Osteoblast (primary cell): ENCODE measurements at regions not wholly inside any gene's neighbourhood (a gene's known extent, or its start where the extent isn't known, plus 50 kb on each side); places are given as distances from the start of the nearest gene placed in this dataset.

Source experiments
- DNase-seq: peaks from one replicate; pipeline ENCODE4 v3.0.0; 2011; ENCODE audit warnings: low spot score, mixed read lengths; ENCODE audit not compliant: insufficient read length; ENCODE audit errors: missing footprints
- H2AFZ ChIP-seq: 2 replicates; pipeline ENCODE4 v1.6.0; 2011; ENCODE audit warnings: mild to moderate bottlenecking, low read length
- H3K27ac ChIP-seq: 2 replicates; pipeline ENCODE4 v1.5.1; 2011; ENCODE audit warnings: mild to moderate bottlenecking, low read depth, low read length, moderate library complexity
- H3K27me3 ChIP-seq: 2 replicates; pipeline ENCODE4 v1.6.0; 2012; ENCODE audit warnings: mild to moderate bottlenecking, control low read depth, inconsistent platforms, low read length, moderate library complexity; ENCODE audit not compliant: insufficient read depth
- H3K36me3 ChIP-seq: 2 replicates; pipeline ENCODE4 v1.5.1; 2011; ENCODE audit warnings: mild to moderate bottlenecking, low read length, control low read depth, moderate library complexity; ENCODE audit not compliant: insufficient read depth
- H3K4me1 ChIP-seq: 2 replicates; pipeline ENCODE4 v1.5.1; 2011; ENCODE audit warnings: mild to moderate bottlenecking, low read length, control low read depth, moderate library complexity; ENCODE audit not compliant: insufficient read depth
- H3K4me2 ChIP-seq: 2 replicates; pipeline ENCODE4 v1.6.0; 2011; ENCODE audit warnings: mild to moderate bottlenecking, low read length; ENCODE audit not compliant: insufficient read depth
- H3K4me3 ChIP-seq: fragments of 200-600 bp; sonication (generic); 3 replicates; pipeline ENCODE4 v1.5.1; 2012; ENCODE audit warnings: mild to moderate bottlenecking, low read length, inconsistent platforms; ENCODE audit not compliant: insufficient read depth
- H3K79me2 ChIP-seq: 2 replicates; pipeline ENCODE4 v1.6.0; 2012; ENCODE audit warnings: mild to moderate bottlenecking, low read length, control low read depth, inconsistent platforms; ENCODE audit not compliant: insufficient read depth
- H3K9me3 ChIP-seq: 2 replicates; pipeline ENCODE4 v1.5.1; 2011; ENCODE audit warnings: low read depth, low read length, control low read depth
- H4K20me1 ChIP-seq: 2 replicates; pipeline ENCODE4 v1.6.0; 2012; ENCODE audit warnings: mild to moderate bottlenecking, low read length, control low read depth; ENCODE audit not compliant: insufficient read depth
- TF ChIP-seq, protein P1 (sequence below): IDR thresholded peaks from 2 replicates; pipeline ENCODE4 v1.5.1; 2011; ENCODE audit warnings: mild to moderate bottlenecking, low read depth, low read length, moderate library complexity; ENCODE audit errors: extremely low read depth

- no peaks in the 10 kb centered on the region for H3K36me3 ChIP-seq
- no peak overlapping the region for H3K4me2 ChIP-seq
- peaks cover 3% of the 10 kb centered on the region for H3K4me1 ChIP-seq
- TF ChIP-seq, protein P1, sequence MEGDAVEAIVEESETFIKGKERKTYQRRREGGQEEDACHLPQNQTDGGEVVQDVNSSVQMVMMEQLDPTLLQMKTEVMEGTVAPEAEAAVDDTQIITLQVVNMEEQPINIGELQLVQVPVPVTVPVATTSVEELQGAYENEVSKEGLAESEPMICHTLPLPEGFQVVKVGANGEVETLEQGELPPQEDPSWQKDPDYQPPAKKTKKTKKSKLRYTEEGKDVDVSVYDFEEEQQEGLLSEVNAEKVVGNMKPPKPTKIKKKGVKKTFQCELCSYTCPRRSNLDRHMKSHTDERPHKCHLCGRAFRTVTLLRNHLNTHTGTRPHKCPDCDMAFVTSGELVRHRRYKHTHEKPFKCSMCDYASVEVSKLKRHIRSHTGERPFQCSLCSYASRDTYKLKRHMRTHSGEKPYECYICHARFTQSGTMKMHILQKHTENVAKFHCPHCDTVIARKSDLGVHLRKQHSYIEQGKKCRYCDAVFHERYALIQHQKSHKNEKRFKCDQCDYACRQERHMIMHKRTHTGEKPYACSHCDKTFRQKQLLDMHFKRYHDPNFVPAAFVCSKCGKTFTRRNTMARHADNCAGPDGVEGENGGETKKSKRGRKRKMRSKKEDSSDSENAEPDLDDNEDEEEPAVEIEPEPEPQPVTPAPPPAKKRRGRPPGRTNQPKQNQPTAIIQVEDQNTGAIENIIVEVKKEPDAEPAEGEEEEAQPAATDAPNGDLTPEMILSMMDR, result no peak
- DNase-seq, result no peak
- no peaks in the 10 kb centered on the region for H3K27me3 ChIP-seq
- no peak overlapping the region for H3K27ac ChIP-seq
- no peak overlapping the region for H3K4me3 ChIP-seq
- H4K20me1 ChIP-seq, result no peaks in the 10 kb centered on the region
- no peak overlapping the region for H2AFZ ChIP-seq
- no peaks in the 10 kb centered on the region for H3K79me2 ChIP-seq
- H3K9me3 ChIP-seq, result no peaks in the 10 kb centered on the region
These were observed 99.1 kb upstream of the NGF start for GRCh38 chr1:115437196-115437595.

GRCh38 chr1:115436596-115436995 lies 98.5 kb upstream of the NGF start:
- Histone ChIP-seq H3K4me1 (peaks cover 3% of the 10 kb centered on the region), H3K36me3 (no peaks in the 10 kb centered on the region), H3K9me3 (no peaks in the 10 kb centered on the region), H3K27ac (no peak overlapping the region), H3K4me3 (no peak overlapping the region), H3K79me2 (no peaks in the 10 kb centered on the region), H3K4me2 (no peak overlapping the region), H3K27me3 (no peaks in the 10 kb centered on the region), H2AFZ (no peak overlapping the region), H4K20me1 (no peaks in the 10 kb centered on the region)
- TF ChIP-seq, protein P1, result no peak
- no peak for DNase-seq

- Histone ChIP-seq H3K4me2 (no peak overlapping the region), H3K9me3 (no peaks in the 10 kb centered on the region), H4K20me1 (no peaks in the 10 kb centered on the region), H3K36me3 (no peaks in the 10 kb centered on the region), H3K4me1 (peaks cover 26% of the 10 kb centered on the region), H3K4me3 (no peak overlapping the region), H3K27me3 (no peaks in the 10 kb centered on the region), H3K79me2 (no peaks in the 10 kb centered on the region), H2AFZ (no peak overlapping the region), H3K27ac (no peak overlapping the region)
- DNase-seq, result no peak
- TF ChIP-seq, protein P1, result no peak
These were observed 95.4 kb upstream of the NGF start for GRCh38 chr1:115433483-115433882.

GRCh38 chr1:115432061-115432460 lies 94.0 kb upstream of the NGF start:
- no peaks in the 10 kb centered on the region for H3K27me3 ChIP-seq
- no peak overlapping the region for H3K4me3 ChIP-seq
- H3K9me3 ChIP-seq, result no peaks in the 10 kb centered on the region
- no peaks in the 10 kb centered on the region for H3K36me3 ChIP-seq
- peaks cover 37% of the 10 kb centered on the region for H3K4me1 ChIP-seq
- H3K4me2 ChIP-seq, result no peak overlapping the region
- no peaks in the 10 kb centered on the region for H4K20me1 ChIP-seq
- TF ChIP-seq, protein P1, result no peak
- H3K79me2 ChIP-seq, result no peaks in the 10 kb centered on the region
- no peak for DNase-seq
- peak overlapping the region; percentile 28 for H2AFZ ChIP-seq
- no peak overlapping the region for H3K27ac ChIP-seq
